Nephron progenitor cell (in vitro differentiated cells): ENCODE measurements at regions not wholly inside any gene's neighbourhood (a gene's known extent, or its start where the extent isn't known, plus 50 kb on each side); places are given as distances from the start of the nearest gene placed in this dataset.

ENCODE experiments used
- DNase-seq: peaks from one replicate; pipeline ENCODE4 v3.0.0; 2021
- H3K27ac Mint-ChIP-seq: 2 replicates; pipeline ENCODE4 v1.8.0; 2021; ENCODE audit warnings: mild to moderate bottlenecking, moderate library complexity, mixed read lengths
- H3K27me3 Mint-ChIP-seq: 2 replicates; pipeline ENCODE4 v1.8.0; 2021; ENCODE audit warnings: mild to moderate bottlenecking, low read depth, mixed read lengths; ENCODE audit not compliant: poor library complexity
- H3K36me3 Mint-ChIP-seq: 2 replicates; pipeline ENCODE4 v1.8.0; 2021; ENCODE audit warnings: low read depth, mixed read lengths
- H3K4me1 Mint-ChIP-seq: 2 replicates; pipeline ENCODE4 v1.8.0; 2021; ENCODE audit warnings: mixed read lengths
- H3K4me3 Mint-ChIP-seq: 2 replicates; pipeline ENCODE4 v1.8.0; 2021; ENCODE audit warnings: mild to moderate bottlenecking, moderate library complexity, mixed read lengths
- H3K9me3 Mint-ChIP-seq: 2 replicates; pipeline ENCODE4 v1.8.0; 2021; ENCODE audit warnings: mild to moderate bottlenecking, moderate library complexity, mixed read lengths
- TF ChIP-seq, protein P1 (sequence below): fragments of 200-600 bp; sonication (generic); IDR thresholded peaks from 2 replicates; pipeline ENCODE4 v1.5.0; 2021; ENCODE audit warnings: antibody characterized with exemption

GRCh38 chr6:148288541-148288940 lies 54.1 kb upstream of the SASH1 start:
- no peaks in the 10 kb centered on the region for H3K9me3 Mint-ChIP-seq
- no peaks in the 10 kb centered on the region for H3K27me3 Mint-ChIP-seq
- H3K27ac Mint-ChIP-seq: peak overlapping the region; percentile 96
- no peak for DNase-seq
- no peak overlapping the region for H3K4me3 Mint-ChIP-seq
- H3K4me1 Mint-ChIP-seq: peaks cover 50% of the 10 kb centered on the region
- TF ChIP-seq, protein P1, sequence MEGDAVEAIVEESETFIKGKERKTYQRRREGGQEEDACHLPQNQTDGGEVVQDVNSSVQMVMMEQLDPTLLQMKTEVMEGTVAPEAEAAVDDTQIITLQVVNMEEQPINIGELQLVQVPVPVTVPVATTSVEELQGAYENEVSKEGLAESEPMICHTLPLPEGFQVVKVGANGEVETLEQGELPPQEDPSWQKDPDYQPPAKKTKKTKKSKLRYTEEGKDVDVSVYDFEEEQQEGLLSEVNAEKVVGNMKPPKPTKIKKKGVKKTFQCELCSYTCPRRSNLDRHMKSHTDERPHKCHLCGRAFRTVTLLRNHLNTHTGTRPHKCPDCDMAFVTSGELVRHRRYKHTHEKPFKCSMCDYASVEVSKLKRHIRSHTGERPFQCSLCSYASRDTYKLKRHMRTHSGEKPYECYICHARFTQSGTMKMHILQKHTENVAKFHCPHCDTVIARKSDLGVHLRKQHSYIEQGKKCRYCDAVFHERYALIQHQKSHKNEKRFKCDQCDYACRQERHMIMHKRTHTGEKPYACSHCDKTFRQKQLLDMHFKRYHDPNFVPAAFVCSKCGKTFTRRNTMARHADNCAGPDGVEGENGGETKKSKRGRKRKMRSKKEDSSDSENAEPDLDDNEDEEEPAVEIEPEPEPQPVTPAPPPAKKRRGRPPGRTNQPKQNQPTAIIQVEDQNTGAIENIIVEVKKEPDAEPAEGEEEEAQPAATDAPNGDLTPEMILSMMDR: no peak
- no peaks in the 10 kb centered on the region for H3K36me3 Mint-ChIP-seq

DNA sequence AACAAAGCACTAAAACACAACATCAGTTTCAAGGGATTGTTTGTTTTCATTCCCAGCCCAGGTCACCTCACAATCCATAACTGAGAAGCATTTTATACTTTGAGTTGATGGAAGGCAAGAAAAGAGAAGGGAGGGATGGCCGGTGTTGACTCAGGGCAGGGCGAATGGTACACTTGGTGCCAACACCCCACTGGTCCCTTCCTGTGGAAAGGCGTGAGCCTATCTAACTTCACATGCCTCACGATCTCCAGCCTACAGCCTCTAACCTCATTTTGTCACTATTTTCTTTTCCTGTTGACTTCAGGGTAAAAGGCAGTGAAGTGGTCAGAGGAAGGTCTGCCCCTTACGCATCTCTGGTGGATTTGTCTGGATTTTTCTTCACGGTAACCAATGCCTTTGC lies 53.5 kb upstream of the SASH1 start:
- Mint-ChIP-seq H3K9me3 (no peaks in the 10 kb centered on the region), H3K27me3 (no peaks in the 10 kb centered on the region), H3K27ac (peak overlapping the region; percentile 96), H3K36me3 (no peaks in the 10 kb centered on the region), H3K4me3 (no peak overlapping the region), H3K4me1 (peaks cover 52% of the 10 kb centered on the region)
- TF ChIP-seq, protein P1: no peak
- DNase-seq: no peak

DNA sequence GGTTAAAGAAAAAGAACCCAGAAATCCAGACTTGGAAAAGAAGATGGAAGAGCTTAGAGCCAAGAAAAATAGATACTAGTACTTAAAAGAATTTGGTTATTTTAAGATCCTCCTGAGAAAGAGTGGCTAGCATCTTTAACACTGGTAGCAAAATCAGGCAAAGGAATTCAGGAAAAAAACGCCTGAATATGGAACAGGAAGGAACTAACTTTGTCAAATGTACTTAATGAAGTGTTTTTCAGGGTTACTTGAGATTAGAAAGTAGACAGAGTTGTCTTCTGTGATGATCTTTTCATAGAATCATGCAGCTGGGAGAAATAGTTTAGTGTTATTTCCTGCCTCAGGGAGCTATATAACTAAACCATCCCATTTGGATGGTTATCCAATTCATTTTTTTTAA lies 50.8 kb upstream of the SASH1 start:
- H3K4me1 Mint-ChIP-seq: peaks cover 63% of the 10 kb centered on the region
- no peak for DNase-seq
- TF ChIP-seq, protein P1: no peak
- H3K9me3 Mint-ChIP-seq: no peaks in the 10 kb centered on the region
- H3K27ac Mint-ChIP-seq: no peak overlapping the region
- peaks cover 3% of the 10 kb centered on the region for H3K27me3 Mint-ChIP-seq
- no peak overlapping the region for H3K4me3 Mint-ChIP-seq
- no peaks in the 10 kb centered on the region for H3K36me3 Mint-ChIP-seq
